ENCODE measurements at regions not wholly inside any gene's neighbourhood (a gene's known extent, or its start where the extent isn't known, plus 50 kb on each side); places are given as distances from the start of the nearest gene placed in this dataset.

DNA sequence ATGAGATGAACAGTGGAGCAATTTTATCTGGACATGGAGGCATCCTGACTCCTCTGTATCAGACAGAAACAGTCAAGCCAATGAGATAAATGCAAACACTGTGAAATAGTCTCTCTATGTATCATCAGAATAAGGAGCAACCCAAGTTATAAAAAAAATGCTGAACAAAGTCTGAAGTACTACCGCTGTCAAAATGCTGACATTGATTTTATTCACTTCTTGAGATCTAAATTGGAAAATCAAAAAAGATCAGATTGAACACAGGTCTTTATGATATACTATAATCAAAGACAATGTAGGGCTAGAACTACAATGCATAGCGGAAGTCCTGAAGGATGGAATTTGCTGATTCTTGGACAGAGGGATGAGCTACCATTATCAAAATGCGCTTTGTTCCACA lies 76.1 kb downstream of the FTHL17 start:
- DNase-seq (ENCODE audit: low read depth, low spot score) (no peak), ATAC-seq (no peak)
- BruUV-seq (replicated peaks) = no TSS peak
- RAD21 ChIA-PET (ENCODE audit: low non-redundant PET in 1 of 2, low total read pairs in 2 of 2, uncharacterized antibody in 2 of 2, unreplicated experiment in 2 of 2) = no interaction called here
- Histone ChIP-seq H2AFZ (ENCODE audit: low read depth, low read length, poor library complexity, severe bottlenecking) (no peak overlapping the region), H3K9ac (ENCODE audit: low read length) (no peak overlapping the region), H3K9me3 (ENCODE audit: control insufficient read depth in 1 of 2, insufficient read depth in 1 of 2, low read depth in 1 of 2, low read length in 2 of 2) (no peaks in the 10 kb centered on the region), H3K36me3 (ENCODE audit: control insufficient read depth in 1 of 2, insufficient read depth in 2 of 2, low read length in 2 of 2) (no peaks in the 10 kb centered on the region), H3K9me2 (ENCODE audit: insufficient read depth) (no peaks in the 10 kb centered on the region), H4K20me1 (ENCODE audit: insufficient read depth) (no peaks in the 10 kb centered on the region), H3K4me1 (ENCODE audit: control insufficient read depth in 1 of 2, insufficient read depth in 2 of 2, low read length in 2 of 2) (no peaks in the 10 kb centered on the region), H3K27me3 (ENCODE audit: insufficient read depth, low read length) (no peaks in the 10 kb centered on the region), H3K79me2 (ENCODE audit: insufficient read depth, low read length) (no peaks in the 10 kb centered on the region), H3K4me3 (replicated peaks in 1 of 2; ENCODE audit: low read depth in 1 of 2, low read length in 2 of 2) (no peak overlapping the region), H3K4me2 (ENCODE audit: low read length) (no peak overlapping the region), H3K27ac (ENCODE audit: low read depth, low read length) (no peak overlapping the region)
- intact Hi-C loops (cut with micrococcal nuclease) = no loop called here
- POLR2A ChIA-PET = no interaction called here
- CTCF ChIA-PET = no interaction called here
- TF ChIP-seq EZH2 (IDR thresholded peaks at IDR 0.05) (no peak), POLR2AphosphoS5 (IDR thresholded peaks at IDR 0.05; ENCODE audit: low read depth, low read length) (no peak), SIN3A (IDR thresholded peaks at IDR 0.05; ENCODE audit: low read depth) (no peak), TCF7L2 (IDR thresholded peaks at IDR 0.05; ENCODE audit: borderline replicate concordance, extremely low read depth, insufficient read depth, insufficient read length) (no peak), RAD21 (IDR thresholded peaks at IDR 0.05; ENCODE audit: low read depth) (no peak), ZNF274 (IDR thresholded peaks at IDR 0.05; ENCODE audit: low read depth, low read length) (no peak), YY1 (IDR thresholded peaks at IDR 0.05; ENCODE audit: extremely low read depth, insufficient replicate concordance, low read depth, low read length) (no peak), EZH2phosphoT487 (IDR thresholded peaks at IDR 0.05; ENCODE audit: borderline replicate concordance) (no peak), ZFX (IDR thresholded peaks at IDR 0.05) (no peak), CEBPB (IDR thresholded peaks at IDR 0.05; ENCODE audit: low read depth) (no peak)
- TF ChIP-seq, protein P1, sequence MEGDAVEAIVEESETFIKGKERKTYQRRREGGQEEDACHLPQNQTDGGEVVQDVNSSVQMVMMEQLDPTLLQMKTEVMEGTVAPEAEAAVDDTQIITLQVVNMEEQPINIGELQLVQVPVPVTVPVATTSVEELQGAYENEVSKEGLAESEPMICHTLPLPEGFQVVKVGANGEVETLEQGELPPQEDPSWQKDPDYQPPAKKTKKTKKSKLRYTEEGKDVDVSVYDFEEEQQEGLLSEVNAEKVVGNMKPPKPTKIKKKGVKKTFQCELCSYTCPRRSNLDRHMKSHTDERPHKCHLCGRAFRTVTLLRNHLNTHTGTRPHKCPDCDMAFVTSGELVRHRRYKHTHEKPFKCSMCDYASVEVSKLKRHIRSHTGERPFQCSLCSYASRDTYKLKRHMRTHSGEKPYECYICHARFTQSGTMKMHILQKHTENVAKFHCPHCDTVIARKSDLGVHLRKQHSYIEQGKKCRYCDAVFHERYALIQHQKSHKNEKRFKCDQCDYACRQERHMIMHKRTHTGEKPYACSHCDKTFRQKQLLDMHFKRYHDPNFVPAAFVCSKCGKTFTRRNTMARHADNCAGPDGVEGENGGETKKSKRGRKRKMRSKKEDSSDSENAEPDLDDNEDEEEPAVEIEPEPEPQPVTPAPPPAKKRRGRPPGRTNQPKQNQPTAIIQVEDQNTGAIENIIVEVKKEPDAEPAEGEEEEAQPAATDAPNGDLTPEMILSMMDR (IDR thresholded peaks at IDR 0.05 in 2 of 3, conservative IDR thresholded peaks at IDR 0.05 in 1 of 3; ENCODE audit: borderline replicate concordance in 1 of 3, insufficient read depth in 1 of 3, low read depth in 2 of 3, low read length in 2 of 3) = no peak
- TF ChIP-seq, protein P2, sequence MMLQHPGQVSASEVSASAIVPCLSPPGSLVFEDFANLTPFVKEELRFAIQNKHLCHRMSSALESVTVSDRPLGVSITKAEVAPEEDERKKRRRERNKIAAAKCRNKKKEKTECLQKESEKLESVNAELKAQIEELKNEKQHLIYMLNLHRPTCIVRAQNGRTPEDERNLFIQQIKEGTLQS (IDR thresholded peaks at IDR 0.05) = no peak
- TF ChIP-seq, protein P3, sequence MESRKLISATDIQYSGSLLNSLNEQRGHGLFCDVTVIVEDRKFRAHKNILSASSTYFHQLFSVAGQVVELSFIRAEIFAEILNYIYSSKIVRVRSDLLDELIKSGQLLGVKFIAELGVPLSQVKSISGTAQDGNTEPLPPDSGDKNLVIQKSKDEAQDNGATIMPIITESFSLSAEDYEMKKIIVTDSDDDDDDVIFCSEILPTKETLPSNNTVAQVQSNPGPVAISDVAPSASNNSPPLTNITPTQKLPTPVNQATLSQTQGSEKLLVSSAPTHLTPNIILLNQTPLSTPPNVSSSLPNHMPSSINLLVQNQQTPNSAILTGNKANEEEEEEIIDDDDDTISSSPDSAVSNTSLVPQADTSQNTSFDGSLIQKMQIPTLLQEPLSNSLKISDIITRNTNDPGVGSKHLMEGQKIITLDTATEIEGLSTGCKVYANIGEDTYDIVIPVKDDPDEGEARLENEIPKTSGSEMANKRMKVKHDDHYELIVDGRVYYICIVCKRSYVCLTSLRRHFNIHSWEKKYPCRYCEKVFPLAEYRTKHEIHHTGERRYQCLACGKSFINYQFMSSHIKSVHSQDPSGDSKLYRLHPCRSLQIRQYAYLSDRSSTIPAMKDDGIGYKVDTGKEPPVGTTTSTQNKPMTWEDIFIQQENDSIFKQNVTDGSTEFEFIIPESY (IDR thresholded peaks at IDR 0.05; ENCODE audit: extremely low read depth, insufficient replicate concordance, low read length) = no peak

Data from HCT116 (cell line).